NCI-H524 treated with DMSO at 0.1 percent for 48 hours (cell line): ENCODE measurements at regions not wholly inside any gene's neighbourhood (a gene's known extent, or its start where the extent isn't known, plus 50 kb on each side); places are given as distances from the start of the nearest gene placed in this dataset.
"Not testable (repeated sequence)": the region's sequence is repeated elsewhere in the genome, so short reads cannot be mapped to it uniquely, and the experiment has no call there.

Source experiments
- DNase-seq: peaks from one replicate; lab custom pipeline; 2025; lab: John Stamatoyannopoulos, UW

DNA sequence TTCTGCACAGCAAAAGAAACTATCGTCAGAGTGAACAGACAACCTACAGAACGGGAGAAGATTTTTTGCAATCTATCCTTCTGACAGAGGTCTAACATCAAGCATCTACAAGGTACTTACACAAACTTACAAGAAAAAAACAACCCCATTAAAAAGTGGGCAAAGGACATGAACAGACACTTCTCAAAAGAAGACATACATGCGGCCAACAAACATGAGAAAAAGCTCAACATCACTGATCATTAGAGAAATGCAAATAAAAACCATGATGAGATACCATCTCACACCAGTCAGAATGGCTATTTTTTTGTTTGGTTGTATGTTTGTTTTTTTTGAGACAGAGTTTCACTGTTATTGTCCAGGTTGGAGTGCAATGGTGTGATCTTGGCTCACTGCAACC is 131.5 kb upstream of the MED13 start:
- not testable (repeated sequence) for DNase-seq

DNA sequence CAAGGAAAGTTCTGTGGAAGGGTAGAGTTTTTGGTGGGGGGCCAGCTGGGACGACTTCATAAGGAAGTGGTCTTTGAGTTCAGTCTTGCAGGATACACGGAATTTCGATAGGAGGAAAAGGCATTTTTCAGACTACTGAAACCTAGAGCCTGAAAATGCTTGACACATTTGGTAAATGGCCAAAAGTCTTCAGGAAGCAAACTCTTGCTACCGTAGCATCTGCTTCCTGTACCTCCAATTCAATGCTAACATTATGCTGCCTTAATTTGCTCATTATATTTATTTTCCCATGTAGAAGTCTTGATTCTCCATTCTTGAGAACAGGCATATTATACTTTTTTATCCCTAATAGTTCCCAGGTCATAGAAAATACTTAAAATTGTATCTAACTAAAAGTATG is 129.3 kb upstream of the MED13 start:
- DNase-seq = no peak

- DNase-seq = no peak
Measured at GRCh38 chr17:62193249-62193648, 128.2 kb upstream of the MED13 start.

DNA sequence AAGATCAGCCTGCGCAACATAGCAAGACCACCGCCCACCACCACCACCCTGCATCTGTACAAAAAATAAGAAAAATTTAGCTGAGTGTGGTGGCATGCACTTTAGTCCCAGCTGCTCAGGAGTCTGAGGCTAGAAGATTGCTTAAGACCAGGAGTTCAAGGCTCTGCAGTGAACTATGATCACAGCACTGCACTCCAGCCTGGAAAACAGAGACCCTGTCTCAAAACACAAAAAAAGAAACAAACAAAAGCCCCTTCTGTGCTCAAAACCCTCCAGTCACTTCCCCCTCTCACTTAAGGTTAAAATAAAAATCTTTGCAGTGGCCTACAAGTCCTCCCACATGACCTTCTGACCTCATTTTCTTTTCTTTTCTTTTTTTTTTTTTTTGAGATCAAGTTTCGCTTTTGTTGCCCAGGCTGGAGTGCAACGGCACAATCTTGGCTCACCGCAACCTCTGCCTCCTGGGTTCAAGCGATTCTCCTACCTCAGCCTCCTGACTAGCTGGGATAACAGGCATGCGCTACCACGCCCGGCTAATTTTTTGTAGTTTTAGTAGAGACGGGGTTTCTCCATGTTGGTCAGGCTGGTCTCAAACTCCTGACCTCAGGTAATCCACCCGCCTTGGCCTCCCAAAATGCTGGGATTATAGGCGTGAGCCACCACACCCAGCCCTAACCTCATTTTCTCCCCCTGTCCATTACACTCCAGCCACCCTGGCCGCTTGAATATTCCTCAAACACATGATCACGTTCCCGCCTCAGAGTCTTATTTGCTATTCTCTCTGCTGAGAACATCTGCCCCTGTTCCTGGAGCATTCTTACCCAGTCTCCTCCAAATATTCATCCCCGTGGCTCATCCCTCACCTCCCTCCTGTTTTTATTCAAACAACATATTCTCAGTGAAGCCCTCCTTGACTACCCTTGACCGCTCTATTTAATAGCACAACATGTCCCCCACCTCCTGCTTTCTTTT is 126.6 kb upstream of the MED13 start:
- no peak for DNase-seq

- peak; percentile 93 for DNase-seq
Measured at GRCh38 chr17:62189377-62189776, 124.3 kb upstream of the MED13 start.

DNA sequence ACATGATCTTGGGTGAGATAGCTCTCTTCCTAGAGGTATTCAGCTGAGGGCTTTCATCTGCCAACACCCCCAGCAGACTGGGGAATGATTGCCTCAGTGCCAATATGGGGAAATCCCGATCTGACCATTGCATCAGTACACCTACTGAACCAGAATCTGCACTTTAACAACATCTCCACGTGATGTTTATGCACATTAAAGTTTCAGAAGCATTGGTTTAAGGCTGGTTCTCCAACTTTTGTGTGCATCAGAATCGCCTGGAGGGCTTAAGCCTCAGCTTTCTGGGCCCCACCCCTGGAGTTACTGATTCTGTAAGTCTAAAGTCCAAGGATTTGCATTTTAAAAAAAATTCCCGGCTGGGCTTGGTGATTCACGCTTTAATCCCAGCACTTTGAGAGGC is 123.6 kb upstream of the MED13 start:
- DNase-seq = peak; percentile 80

GRCh38 chr17:62187681-62188080 is 122.6 kb upstream of the MED13 start:
- peak; percentile 62 for DNase-seq

DNA sequence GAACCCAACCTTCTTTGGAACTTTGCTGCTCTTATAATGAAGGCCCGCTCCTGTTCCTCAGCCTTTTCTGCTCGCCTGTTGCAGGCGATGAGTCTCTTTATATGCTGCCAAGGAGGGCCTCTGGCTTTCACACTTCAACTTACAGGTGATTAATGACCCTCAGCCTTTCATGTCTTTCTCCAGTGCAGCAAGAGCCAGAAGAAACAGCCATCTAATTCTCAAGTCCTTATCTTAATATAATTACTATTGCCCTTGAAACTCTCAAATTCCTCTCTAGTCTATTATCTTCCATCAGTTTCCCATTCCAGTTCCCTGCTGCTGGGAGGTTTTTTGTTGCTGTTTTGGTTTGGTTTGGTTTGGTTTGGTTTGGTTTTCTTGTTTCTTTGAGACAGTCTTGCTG is 121.8 kb upstream of the MED13 start:
- DNase-seq = no peak

DNA sequence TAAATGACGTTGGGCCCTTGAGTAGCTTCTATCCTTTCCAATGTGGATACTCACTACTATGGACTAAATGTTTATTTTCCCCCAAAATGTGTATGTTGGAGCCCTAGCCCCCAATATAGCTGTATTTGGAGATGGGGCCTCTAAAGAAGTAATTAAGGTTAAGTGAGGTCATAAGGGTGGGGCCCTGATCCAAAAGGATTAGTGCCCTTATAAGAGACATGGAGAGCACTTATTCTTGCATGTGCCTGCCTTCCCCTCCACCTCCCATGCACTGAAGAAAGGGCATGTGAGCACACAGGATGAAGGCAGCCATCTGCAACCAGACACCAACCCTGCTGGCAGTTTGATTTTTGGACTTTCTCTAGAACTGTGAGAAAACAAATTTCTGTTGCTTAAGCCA is 115.7 kb upstream of the MED13 start:
- no peak for DNase-seq

DNA sequence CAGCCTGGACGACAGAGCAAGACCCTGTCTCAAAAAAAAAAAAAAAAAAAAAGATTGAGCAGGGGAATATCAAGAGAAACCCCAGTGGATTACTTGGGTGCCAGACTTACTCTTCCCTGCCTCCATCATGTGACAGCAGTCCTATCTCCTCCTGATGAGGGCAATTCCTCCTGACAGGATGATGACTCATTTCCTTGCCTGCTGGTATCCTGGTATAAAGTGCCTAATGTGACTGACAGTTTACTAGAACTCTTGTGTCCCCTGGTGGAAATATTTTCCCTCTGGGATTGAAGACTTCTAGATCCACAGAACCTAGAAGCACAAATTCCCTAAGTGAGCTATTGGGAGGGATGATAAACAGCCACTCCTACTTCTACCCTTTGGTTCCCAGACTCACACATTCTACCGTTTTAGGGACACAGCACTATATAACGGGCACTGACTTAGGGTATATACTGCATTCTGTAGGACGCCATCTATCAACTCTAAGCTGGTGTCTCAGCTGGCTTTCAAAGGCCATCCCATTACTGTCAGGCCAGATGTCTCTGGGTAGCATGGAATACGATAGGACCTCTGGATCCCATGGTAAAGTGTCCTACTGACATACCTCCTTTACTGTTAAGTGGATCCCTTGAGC is 114.6 kb upstream of the MED13 start:
- DNase-seq = no peak

GRCh38 chr17:62178579-62178978 is 113.5 kb upstream of the MED13 start:
- no peak for DNase-seq

GRCh38 chr17:62172492-62173291 is 107.6 kb upstream of the MED13 start:
- no peak for DNase-seq

DNA sequence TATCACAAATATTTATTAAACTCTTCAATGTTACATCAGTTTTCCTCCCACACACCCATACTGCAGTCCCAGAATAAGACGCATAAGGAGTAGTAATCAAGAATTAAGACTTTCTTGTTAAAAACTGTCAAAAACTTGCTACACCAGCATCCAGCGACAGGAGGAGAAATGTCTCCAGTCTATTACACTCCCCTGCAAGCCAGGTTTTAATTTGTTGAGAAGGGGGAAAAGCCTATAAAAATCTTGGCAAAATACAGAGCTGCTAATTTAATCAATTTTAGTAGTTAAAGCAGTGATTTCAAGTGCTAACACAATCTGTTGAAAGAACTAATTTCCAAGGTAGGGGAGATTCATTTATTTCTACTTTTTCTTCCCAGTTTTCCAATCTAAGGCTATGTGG is 102.0 kb upstream of the MED13 start:
- DNase-seq = no peak

DNA sequence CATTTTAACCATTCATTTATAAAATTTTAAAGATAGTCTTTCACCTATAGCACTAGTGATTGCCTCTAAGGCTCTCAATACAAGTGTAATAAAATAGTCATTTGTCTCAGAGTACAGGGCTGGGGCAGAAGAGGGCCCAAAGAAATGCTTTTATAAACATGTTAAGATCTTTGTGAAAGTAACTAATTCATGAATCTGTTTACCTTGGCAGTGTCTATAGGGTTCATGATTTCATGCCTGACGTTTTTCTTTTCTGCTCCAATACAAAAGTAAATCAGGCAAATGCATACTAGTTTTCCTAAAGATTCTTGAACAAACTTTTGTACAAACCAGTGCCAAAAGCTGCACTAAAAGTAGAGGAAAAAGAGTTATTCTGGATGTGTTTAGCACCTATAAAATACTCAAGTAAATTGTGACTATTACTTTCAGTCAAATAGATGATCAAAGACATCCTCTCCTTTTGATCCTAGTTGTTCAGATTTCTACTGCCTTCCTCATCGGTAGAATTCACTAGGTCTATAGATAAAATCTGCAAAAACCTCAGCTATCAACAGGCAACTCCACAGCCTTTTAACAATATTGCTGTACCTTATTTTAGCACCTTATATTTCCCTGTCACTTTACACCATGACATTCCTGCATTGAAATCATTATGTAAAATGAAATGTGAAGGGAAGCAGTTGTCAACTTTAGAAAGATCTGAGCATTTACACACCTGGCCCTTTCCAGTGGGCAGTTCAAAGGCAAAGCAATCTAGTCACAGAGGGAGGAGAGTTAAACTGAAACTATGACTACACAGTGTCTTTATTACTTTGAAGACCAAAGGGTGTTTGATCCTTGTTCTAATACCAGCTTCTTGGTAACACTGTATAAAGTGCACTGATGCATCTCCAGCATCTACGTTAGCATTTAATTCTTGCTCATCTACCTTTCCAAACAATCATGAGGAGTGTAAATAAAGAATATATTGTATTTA is 100.0 kb upstream of the MED13 start:
- DNase-seq = no peak

DNA sequence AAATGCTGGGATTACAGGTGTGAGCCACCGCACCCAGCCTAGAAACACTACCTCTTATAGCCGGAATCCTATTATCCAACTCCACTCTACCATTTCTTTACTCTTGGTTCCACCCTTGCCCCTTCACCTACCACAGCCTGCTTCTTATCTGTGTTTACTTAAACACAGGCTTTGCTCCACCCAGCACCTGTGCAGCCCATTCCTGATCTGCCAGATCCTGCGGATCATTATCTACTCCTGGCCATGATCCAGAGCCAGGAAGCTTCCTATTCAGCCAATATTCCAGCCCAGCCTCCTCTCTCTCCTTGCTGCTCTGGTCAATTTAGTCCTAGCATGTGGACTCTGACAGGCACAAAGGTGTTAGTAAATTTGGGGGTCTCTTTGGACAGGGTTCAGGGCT is 98.8 kb upstream of the MED13 start:
- no peak for DNase-seq

- peak; percentile 68 for DNase-seq
Measured at GRCh38 chr17:62162898-62163297, 97.8 kb upstream of the MED13 start.

DNA sequence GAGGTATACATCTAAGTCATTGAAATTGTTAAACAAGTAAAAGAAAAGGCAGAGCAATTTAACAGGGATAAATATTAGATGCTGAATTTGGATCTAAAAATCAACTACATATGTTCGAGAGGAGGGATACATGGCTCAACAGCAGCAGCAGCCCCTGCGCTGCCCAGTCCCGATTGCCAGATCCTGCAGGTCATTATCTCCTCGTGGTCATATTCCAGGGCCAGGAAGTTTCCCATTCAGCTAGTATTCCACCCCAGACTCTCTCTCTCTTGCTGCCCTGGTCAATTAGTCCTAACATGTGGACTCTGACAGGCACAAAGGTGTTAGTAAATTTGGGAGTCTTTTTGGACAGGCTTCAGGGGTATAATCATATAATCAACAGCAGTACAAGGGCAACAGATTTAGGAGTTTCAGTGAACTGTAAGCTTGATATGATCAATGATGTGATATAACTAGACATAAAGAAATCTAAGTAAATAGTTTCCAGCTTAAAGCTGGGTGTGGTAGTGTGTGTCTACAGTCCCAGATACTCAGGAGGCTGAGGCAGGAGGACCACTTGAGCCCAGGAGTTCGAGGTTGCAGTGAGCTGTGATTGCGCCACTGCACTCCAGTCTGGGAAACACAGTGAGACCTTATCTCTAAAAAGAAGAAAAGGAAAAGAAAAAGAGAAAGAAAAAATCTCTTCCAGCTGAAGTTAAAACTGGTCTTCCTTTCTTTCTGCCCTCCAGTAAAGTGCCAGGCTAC is 96.5 kb upstream of the MED13 start:
- no peak for DNase-seq

DNA sequence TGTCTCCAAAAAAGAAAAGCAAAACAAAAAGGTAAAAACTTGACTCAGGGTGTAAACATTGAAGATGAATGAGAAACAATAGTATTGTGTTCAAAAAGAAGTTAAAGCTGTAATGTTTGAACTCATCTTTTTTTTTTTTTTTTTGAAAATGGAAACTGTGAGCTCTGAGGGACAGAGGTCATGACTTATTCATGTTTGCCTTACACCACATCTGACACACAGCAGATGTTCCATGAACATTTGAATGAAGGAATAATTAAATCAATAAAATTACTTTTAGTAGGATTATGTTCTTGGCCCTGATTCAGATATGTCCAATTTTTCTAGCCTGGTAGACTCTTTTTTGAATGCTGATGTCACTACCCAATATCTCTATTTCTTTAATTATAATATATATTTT is 95.7 kb upstream of the MED13 start:
- DNase-seq = no peak

GRCh38 chr17:62159994-62160393 is 94.9 kb upstream of the MED13 start:
- DNase-seq = no peak

DNA sequence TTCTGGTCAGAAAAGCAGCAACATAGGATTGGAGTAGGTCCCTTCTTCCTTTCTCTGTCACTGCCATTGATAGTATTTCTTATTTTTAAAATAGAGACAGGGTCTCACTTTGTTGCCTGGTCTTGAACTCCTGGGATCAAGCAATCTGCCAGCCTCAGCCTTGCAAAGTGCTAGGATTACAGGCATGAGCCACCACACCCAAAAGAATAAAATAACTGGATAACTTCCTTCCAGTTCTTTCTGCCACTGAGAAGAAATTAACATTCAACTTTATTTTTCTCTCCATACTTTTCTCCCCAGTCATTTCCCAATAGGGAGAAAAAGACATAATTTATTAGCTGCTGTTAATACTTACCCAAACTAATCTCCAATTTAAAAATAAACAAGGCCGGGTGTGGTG is 91.9 kb upstream of the MED13 start:
- DNase-seq = no peak

GRCh38 chr17:62154909-62155308 is 89.8 kb upstream of the MED13 start:
- DNase-seq = no peak
